ENCODE measurements at regions not wholly inside any gene's neighbourhood (a gene's known extent, or its start where the extent isn't known, plus 50 kb on each side); places are given as distances from the start of the nearest gene placed in this dataset.

DNA sequence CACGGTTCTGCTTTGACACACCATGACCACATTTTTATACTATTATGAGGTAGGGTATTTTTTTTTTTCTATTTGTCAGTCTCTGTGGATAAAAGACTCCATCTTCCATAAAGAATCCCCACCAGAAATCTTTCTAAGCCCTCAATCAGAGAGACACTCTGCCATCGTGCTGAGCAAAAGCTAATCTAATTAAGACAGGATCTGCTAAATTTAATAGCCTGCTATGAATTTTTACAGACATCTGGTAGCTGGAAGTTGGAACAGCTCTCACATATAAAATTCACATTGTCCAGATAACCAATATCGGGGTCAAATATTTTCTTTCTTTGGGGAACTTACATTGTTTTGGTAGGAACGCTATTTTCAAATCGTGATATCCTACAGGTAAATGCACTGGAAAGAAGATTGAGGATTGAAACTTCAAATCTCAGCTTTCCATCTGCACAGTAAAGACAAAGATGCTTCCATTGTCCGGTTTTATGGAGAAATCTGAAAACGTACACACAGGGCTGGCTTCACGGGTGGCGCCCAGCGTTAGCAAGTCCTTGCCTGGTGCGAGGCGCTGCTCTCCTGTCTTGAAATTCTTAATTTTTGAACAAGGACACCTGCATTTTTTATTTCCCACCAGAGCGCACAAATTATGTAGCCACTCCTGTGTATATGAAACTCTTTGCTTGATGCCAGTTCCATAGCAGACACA is 573.8 kb upstream of the NOX3 start:
- H3K27ac ChIP-seq (ENCODE audit: low read depth, low read length): no peak overlapping the region
- peaks cover 3% of the 10 kb centered on the region for H3K4me1 ChIP-seq (ENCODE audit: control insufficient read depth, insufficient read depth, low read length)
- no peaks in the 10 kb centered on the region for H3K27me3 ChIP-seq (ENCODE audit: control insufficient read depth, insufficient read depth, low read length)
- 94% methylated on average over 10 of the region's 13 CpGs for WGBS (ENCODE audit: insufficient coverage)
- peaks cover 3% of the 10 kb centered on the region for H3K9me3 ChIP-seq (ENCODE audit: control insufficient read depth, insufficient read depth, low read length)
- no peak overlapping the region for H3K4me3 ChIP-seq (ENCODE audit: low read depth, low read length)
- DNase-seq (ENCODE audit: low read depth in 4 of 6, low spot score in 6 of 6): peak in 1 of 6 donors; percentile 50
- H3K36me3 ChIP-seq (ENCODE audit: control insufficient read depth, insufficient read depth, low read length): no peaks in the 10 kb centered on the region

DNA sequence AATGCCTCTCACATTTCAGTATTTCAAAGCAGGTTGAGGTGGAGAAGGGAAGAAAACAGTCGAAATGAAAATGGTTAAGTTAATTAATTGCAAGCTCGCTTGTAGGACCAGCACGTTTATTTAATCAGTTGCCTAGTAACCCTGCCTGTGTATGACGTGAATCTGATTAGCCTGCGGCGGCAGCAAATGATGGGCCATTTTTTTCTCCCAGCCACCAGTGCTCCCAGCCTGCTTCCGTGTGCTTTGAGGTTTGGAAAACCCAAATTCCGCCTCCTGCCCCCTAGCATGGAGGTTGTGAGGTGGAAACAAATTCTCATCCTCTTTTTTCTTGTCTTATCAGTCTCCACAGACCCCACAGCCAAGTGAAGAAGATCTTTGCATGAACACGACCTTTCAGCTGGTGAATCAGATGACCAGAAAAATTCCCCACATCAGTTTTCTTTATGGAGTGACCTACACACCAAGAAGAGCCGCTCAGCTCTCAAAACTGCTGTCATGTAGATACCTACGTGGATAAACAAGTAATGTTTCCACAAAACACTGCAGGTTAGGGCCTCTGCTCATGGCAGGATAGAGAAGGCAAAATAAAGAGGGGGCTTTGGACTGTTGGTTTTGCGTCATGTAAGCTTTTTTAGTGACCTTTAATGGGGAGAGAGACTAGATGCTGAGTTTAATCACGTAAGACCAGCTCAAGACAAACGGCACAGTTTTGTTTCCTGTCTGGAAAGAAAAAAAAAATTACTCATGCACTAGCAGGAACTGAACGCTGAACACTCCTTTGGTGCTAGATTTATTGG is 572.9 kb upstream of the NOX3 start:
- H3K4me1 ChIP-seq (ENCODE audit: control insufficient read depth, insufficient read depth, low read length): peaks cover 3% of the 10 kb centered on the region
- peak in 4 of 6 donors; percentile 28 to 94 (median 64) for DNase-seq (ENCODE audit: low read depth in 4 of 6, low spot score in 6 of 6)
- WGBS (ENCODE audit: insufficient coverage): 18% methylated on average over 8 of the region's 15 CpGs
- H3K27me3 ChIP-seq (ENCODE audit: control insufficient read depth, insufficient read depth, low read length): no peaks in the 10 kb centered on the region
- no peaks in the 10 kb centered on the region for H3K36me3 ChIP-seq (ENCODE audit: control insufficient read depth, insufficient read depth, low read length)
- H3K9me3 ChIP-seq (ENCODE audit: control insufficient read depth, insufficient read depth, low read length): peaks cover 6% of the 10 kb centered on the region
- no peak overlapping the region for H3K4me3 ChIP-seq (ENCODE audit: low read depth, low read length)
- H3K27ac ChIP-seq (ENCODE audit: low read depth, low read length): no peak overlapping the region

DNA sequence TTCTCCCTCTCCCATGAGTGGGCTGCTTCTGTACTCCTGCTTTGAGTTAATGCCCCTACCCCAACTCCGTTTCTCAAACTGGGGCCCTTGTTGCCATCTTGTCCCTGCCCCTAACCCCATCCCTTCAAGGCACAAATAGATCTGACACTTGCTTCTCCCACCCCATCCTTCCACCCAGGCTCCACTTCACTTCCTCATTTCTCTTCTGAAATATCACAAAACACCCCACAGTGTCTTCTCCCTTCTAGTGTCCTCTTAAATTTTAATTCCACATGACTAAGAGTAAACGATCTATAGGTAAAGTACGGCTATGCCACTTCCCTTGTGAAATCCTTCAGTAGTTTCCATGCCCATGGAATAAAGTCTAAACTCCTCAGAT is 571.6 kb upstream of the NOX3 start:
- H3K4me1 ChIP-seq (ENCODE audit: control insufficient read depth, insufficient read depth, low read length): peaks cover 3% of the 10 kb centered on the region
- no peaks in the 10 kb centered on the region for H3K36me3 ChIP-seq (ENCODE audit: control insufficient read depth, insufficient read depth, low read length)
- H3K4me3 ChIP-seq (ENCODE audit: low read depth, low read length): no peak overlapping the region
- 96% methylated on average over 3 of the region's 3 CpGs for WGBS (ENCODE audit: insufficient coverage)
- no peak for DNase-seq (ENCODE audit: low read depth in 4 of 6, low spot score in 6 of 6)
- no peaks in the 10 kb centered on the region for H3K27me3 ChIP-seq (ENCODE audit: control insufficient read depth, insufficient read depth, low read length)
- H3K27ac ChIP-seq (ENCODE audit: low read depth, low read length): no peak overlapping the region
- H3K9me3 ChIP-seq (ENCODE audit: control insufficient read depth, insufficient read depth, low read length): peaks cover 6% of the 10 kb centered on the region

DNA sequence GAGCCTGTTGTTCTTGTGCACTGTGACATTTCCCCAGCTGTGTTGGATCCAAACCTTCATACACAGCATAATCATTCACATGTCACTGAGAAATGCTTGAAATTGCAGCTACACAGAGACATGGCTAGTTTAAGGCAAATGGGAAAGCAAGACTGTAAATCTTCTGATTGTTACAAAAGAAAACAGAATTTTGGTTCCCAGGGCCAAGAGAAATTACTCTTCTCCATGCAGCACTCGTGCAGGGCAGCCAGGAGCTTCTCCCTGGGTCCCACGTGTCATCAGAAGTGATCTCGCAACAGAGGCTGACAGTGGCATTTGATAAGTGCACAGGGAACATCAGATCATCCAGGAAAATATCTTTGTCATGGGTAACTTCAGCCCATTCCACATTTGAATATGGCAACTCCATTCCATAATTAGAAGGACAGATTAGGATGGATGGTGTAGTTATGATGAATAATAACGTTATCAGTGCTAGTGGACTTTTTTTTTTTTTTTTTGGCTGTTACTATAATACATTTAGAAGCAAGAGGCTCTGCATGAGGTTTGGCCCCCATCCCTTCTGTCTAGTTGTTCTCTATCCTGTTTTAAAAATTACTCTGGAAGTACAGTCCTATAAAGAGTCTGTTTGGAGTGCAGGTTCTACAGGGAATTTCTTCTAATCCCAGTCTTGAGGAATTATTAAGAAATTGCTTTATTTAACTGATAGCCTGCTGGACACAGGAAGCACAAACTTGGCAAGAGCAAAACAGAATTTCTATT is 571.0 kb upstream of the NOX3 start:
- WGBS (ENCODE audit: insufficient coverage): 63% methylated on average over 3 of the region's 4 CpGs
- Histone ChIP-seq H3K27me3 (ENCODE audit: control insufficient read depth, insufficient read depth, low read length) (no peaks in the 10 kb centered on the region), H3K9me3 (ENCODE audit: control insufficient read depth, insufficient read depth, low read length) (peaks cover 6% of the 10 kb centered on the region), H3K27ac (ENCODE audit: low read depth, low read length) (no peak overlapping the region), H3K36me3 (ENCODE audit: control insufficient read depth, insufficient read depth, low read length) (no peaks in the 10 kb centered on the region), H3K4me1 (ENCODE audit: control insufficient read depth, insufficient read depth, low read length) (peaks cover 3% of the 10 kb centered on the region), H3K4me3 (ENCODE audit: low read depth, low read length) (no peak overlapping the region)
- DNase-seq (ENCODE audit: low read depth in 4 of 6, low spot score in 6 of 6): peak in 1 of 6 donors; percentile 28

DNA sequence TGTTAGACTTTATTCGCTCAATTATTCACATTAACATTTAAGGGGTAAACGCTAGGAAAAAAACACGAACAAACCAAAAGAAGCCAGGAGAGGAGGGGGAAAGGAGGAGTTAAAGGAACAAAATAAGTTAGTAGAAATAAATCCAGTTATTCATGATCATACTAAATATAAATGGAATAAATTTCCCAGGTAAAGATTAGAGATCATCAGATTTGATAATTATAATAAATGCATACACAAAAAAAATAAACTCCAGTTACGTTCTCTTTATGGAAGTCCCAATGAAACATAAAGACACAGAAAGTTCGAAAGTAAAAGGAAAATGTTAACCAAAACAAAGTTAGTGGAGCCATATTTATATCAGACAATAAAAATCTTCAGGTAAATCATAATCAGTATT is 568.7 kb upstream of the NOX3 start:
- no peak for DNase-seq (ENCODE audit: low read depth in 4 of 6, low spot score in 6 of 6)
- no peak overlapping the region for H3K4me3 ChIP-seq (ENCODE audit: low read depth, low read length)
- no peak overlapping the region for H3K27ac ChIP-seq (ENCODE audit: low read depth, low read length)
- no peaks in the 10 kb centered on the region for H3K36me3 ChIP-seq (ENCODE audit: control insufficient read depth, insufficient read depth, low read length)
- H3K9me3 ChIP-seq (ENCODE audit: control insufficient read depth, insufficient read depth, low read length): peaks cover 6% of the 10 kb centered on the region
- peaks cover 3% of the 10 kb centered on the region for H3K4me1 ChIP-seq (ENCODE audit: control insufficient read depth, insufficient read depth, low read length)
- WGBS (ENCODE audit: insufficient coverage): no CpG with 5 or more reads among the region's 5 CpGs
- no peaks in the 10 kb centered on the region for H3K27me3 ChIP-seq (ENCODE audit: control insufficient read depth, insufficient read depth, low read length)

DNA sequence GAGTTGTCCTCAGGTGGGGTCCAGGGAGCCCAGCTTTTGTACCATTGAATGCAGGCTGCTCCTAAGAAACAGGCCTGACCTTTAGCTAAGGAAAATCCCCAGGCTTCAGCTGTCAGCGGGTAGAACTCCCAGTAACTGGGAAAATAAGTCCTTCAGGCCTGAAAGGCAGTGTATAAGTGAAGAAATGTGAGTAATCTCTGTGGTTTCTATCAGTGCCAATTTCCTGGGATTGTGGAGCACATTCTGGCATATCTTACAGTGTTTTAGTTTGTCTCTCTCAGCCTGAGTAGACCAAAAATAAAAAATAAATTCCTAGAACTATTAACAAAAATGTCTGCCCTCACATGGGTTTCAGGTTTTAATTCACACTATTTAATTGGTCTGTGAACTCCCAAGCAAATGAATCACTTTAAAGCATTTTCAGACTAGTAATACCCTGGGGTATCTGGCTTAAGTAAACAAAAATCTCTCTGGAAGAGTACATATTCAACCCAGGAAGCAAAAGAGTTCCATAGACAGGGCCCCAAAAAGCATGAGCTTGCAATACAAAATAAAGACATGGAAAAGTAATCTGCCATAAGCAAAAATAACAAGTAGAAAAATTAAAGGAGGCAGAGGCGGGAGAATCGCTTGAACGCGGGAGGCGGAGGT is 566.2 kb upstream of the NOX3 start:
- Histone ChIP-seq H3K4me1 (ENCODE audit: control insufficient read depth, insufficient read depth, low read length) (no peaks in the 10 kb centered on the region), H3K36me3 (ENCODE audit: control insufficient read depth, insufficient read depth, low read length) (no peaks in the 10 kb centered on the region), H3K27me3 (ENCODE audit: control insufficient read depth, insufficient read depth, low read length) (no peaks in the 10 kb centered on the region), H3K4me3 (ENCODE audit: low read depth, low read length) (no peak overlapping the region), H3K27ac (ENCODE audit: low read depth, low read length) (no peak overlapping the region), H3K9me3 (ENCODE audit: control insufficient read depth, insufficient read depth, low read length) (peaks cover 6% of the 10 kb centered on the region)
- 60% methylated on average over 1 of the region's 6 CpGs for WGBS (ENCODE audit: insufficient coverage)
- DNase-seq (ENCODE audit: low read depth in 4 of 6, low spot score in 6 of 6): no peak

DNA sequence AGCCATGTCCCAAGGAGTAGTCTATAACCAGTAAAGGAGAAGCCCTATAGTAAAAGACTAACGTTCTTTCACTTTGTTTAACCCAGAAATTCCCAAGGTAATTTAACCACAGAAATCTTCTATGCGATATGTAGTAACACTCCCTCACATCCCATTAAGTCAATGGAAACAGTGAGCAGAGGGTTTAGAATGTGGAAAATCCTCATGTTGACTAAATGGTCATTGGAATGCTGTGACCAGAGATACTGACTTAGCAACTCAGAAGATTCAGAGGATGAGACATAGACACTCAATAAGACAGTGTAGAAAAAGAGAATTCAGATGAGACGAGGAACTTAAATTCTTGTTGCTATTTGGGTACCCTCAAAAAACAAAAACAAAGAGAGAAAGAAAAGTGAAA is 562.2 kb upstream of the NOX3 start:
- Histone ChIP-seq H3K4me3 (ENCODE audit: low read depth, low read length) (no peak overlapping the region), H3K27me3 (ENCODE audit: control insufficient read depth, insufficient read depth, low read length) (no peaks in the 10 kb centered on the region), H3K36me3 (ENCODE audit: control insufficient read depth, insufficient read depth, low read length) (no peaks in the 10 kb centered on the region), H3K4me1 (ENCODE audit: control insufficient read depth, insufficient read depth, low read length) (no peaks in the 10 kb centered on the region), H3K9me3 (ENCODE audit: control insufficient read depth, insufficient read depth, low read length) (no peaks in the 10 kb centered on the region), H3K27ac (ENCODE audit: low read depth, low read length) (no peak overlapping the region)
- WGBS (ENCODE audit: insufficient coverage): no CpG with 5 or more reads among the region's 3 CpGs
- DNase-seq (ENCODE audit: low read depth in 4 of 6, low spot score in 6 of 6): no peak

DNA sequence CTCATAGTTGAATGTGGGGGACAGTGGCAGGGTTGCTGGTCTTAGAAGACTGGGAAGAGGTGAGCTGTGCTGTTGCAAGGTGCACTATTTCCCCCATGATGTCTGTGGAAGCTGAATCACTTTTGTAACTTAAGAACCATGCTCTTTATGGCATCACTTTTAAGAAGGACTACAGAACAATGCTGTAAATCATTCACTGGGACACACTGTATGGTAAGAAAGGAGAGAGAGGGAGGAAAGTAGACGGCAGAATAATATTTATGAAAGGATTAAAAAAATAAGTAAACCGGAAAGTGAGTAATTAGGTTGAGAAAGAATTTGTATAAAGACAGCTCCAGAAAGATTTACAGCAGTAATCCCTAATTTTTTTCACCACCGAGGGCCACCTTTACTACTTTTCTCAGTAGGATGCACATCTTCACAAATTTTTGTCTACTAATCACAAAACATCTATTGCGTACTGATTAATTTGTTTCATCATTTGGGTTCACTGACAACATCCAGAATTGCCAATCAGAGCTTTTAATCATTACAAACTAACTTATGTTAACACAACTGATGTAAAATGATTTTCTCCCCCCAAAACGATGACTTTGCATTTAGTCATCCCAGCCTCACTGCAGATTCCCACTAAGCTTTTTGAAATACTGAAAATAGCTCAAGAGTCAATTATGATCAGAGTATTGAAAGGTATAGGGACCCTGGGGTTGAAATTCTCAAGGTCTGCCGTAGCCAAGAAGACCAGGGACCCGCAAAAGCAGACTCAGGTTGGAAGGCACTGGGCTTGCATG is 560.7 kb upstream of the NOX3 start:
- Histone ChIP-seq H3K27me3 (ENCODE audit: control insufficient read depth, insufficient read depth, low read length) (no peaks in the 10 kb centered on the region), H3K36me3 (ENCODE audit: control insufficient read depth, insufficient read depth, low read length) (no peaks in the 10 kb centered on the region), H3K4me3 (ENCODE audit: low read depth, low read length) (no peak overlapping the region), H3K9me3 (ENCODE audit: control insufficient read depth, insufficient read depth, low read length) (no peaks in the 10 kb centered on the region), H3K4me1 (ENCODE audit: control insufficient read depth, insufficient read depth, low read length) (no peaks in the 10 kb centered on the region), H3K27ac (ENCODE audit: low read depth, low read length) (no peak overlapping the region)
- no peak for DNase-seq (ENCODE audit: low read depth in 4 of 6, low spot score in 6 of 6)
- WGBS (ENCODE audit: insufficient coverage): 100% methylated on average over 3 of the region's 7 CpGs

DNA sequence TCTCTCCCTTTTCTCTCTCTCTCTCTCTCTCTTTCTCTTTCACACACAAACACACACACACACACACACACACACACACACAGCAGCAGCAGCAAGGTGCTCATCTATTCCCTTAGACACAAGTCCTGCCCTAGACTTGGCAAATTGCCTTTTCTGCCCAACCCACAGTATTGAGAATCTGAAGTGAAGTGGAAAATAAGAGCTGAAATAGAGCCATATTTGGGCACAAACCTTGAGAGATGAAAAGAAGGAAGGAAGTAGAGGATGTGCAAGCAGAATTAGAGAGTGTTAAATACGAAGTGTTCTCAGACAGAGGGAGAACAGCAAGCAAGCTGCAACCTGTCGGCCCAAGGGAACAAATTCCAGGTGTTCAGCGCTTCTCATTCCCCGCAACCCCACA is 557.5 kb upstream of the NOX3 start:
- WGBS (ENCODE audit: insufficient coverage): 65% methylated on average over 2 of the region's 4 CpGs
- H3K4me3 ChIP-seq (ENCODE audit: low read depth, low read length): no peak overlapping the region
- no peaks in the 10 kb centered on the region for H3K27me3 ChIP-seq (ENCODE audit: control insufficient read depth, insufficient read depth, low read length)
- H3K27ac ChIP-seq (ENCODE audit: low read depth, low read length): no peak overlapping the region
- H3K36me3 ChIP-seq (ENCODE audit: control insufficient read depth, insufficient read depth, low read length): no peaks in the 10 kb centered on the region
- H3K4me1 ChIP-seq (ENCODE audit: control insufficient read depth, insufficient read depth, low read length): no peaks in the 10 kb centered on the region
- H3K9me3 ChIP-seq (ENCODE audit: control insufficient read depth, insufficient read depth, low read length): no peaks in the 10 kb centered on the region
- DNase-seq (ENCODE audit: low read depth in 4 of 6, low spot score in 6 of 6): peak in 2 of 6 donors; percentile 16 to 52
